OCI-LY1 (cell line): ENCODE measurements at regions not wholly inside any gene's neighbourhood (a gene's known extent, or its start where the extent isn't known, plus 50 kb on each side); places are given as distances from the start of the nearest gene placed in this dataset.
"Not testable (repeated sequence)": the region's sequence is repeated elsewhere in the genome, so short reads cannot be mapped to it uniquely, and the experiment has no call there.

ENCODE experiments used
- H2AFZ ChIP-seq: fragments of 200-600 bp; sonication (generic), shearing (Covaris generic); 2 replicates; pipeline ENCODE4 v1.6.0; 2014; ENCODE audit warnings: antibody characterized with exemption, mild to moderate bottlenecking, low read length
- H3F3A ChIP-seq: fragments of 200-600 bp; sonication (generic), shearing (Covaris generic); 2 replicates; pipeline ENCODE4 v1.6.0; 2014; ENCODE audit warnings: mild to moderate bottlenecking, antibody characterized with exemption, low read length, moderate library complexity; ENCODE audit not compliant: insufficient read depth
- H3K27ac ChIP-seq: fragments of 200-600 bp; sonication (generic); 2 replicates; pipeline ENCODE4 v1.5.1; 2014; ENCODE audit warnings: low read length, mixed run types, mild to moderate bottlenecking, low read depth; ENCODE audit not compliant: poor library complexity, severe bottlenecking
- H3K27me3 ChIP-seq: fragments of 200-600 bp; sonication (generic); 2 replicates; pipeline ENCODE4 v1.6.0; 2014; ENCODE audit warnings: antibody characterized with exemption, mild to moderate bottlenecking, low read length, moderate library complexity; ENCODE audit not compliant: insufficient read depth
- H3K36me3 ChIP-seq: fragments of 200-600 bp; sonication (generic); 2 replicates; pipeline ENCODE4 v1.6.1; 2014; ENCODE audit warnings: mild to moderate bottlenecking, antibody characterized with exemption, low read length, moderate library complexity, mixed read lengths; ENCODE audit not compliant: insufficient read depth
- H3K4me1 ChIP-seq: fragments of 200-600 bp; sonication (generic); 2 replicates; pipeline ENCODE4 v1.5.1; 2014; ENCODE audit warnings: mild to moderate bottlenecking, low read length, moderate library complexity; ENCODE audit not compliant: insufficient read depth, severe bottlenecking
- H3K4me2 ChIP-seq: fragments of 200-600 bp; sonication (generic), shearing (Covaris generic); 2 replicates; pipeline ENCODE4 v1.6.1; 2014; ENCODE audit warnings: low read length
- H3K4me3 ChIP-seq: fragments of 200-600 bp; sonication (generic); 2 replicates; pipeline ENCODE4 v1.5.1; 2014; ENCODE audit warnings: low read length, low read depth, mild to moderate bottlenecking, mixed read lengths; ENCODE audit not compliant: poor library complexity, severe bottlenecking
- H3K79me2 ChIP-seq: fragments of 200-600 bp; shearing (Covaris generic); 2 replicates; pipeline ENCODE4 v1.6.1; 2016; ENCODE audit warnings: mixed run types, low read length, mixed read lengths; ENCODE audit not compliant: insufficient read depth
- H3K9ac ChIP-seq: fragments of 200-600 bp; sonication (generic), shearing (Covaris generic); 2 replicates; pipeline ENCODE4 v1.6.1; 2014; ENCODE audit warnings: mild to moderate bottlenecking, low read length, mixed read lengths
- H3K9me2 ChIP-seq: fragments of 200-600 bp; sonication (generic), shearing (Covaris generic); 2 replicates; pipeline ENCODE4 v1.6.1; 2014; ENCODE audit warnings: low read depth, mild to moderate bottlenecking, low read length, mixed read lengths
- H3K9me3 ChIP-seq: fragments of 200-600 bp; shearing (Covaris generic); 2 replicates; pipeline ENCODE4 v1.6.1; 2014; ENCODE audit warnings: low read length, mixed read lengths
- H4K20me1 ChIP-seq: fragments of 200-600 bp; sonication (generic), shearing (Covaris generic); 2 replicates; pipeline ENCODE4 v1.6.0; 2016; ENCODE audit warnings: mild to moderate bottlenecking, low read length; ENCODE audit not compliant: insufficient read depth
- EZH2 ChIP-seq: fragments of 200-600 bp; sonication (generic), shearing (Covaris generic); IDR thresholded peaks from 2 replicates; pipeline ENCODE4 v1.8.0; 2017; ENCODE audit warnings: borderline replicate concordance, mixed run types, mild to moderate bottlenecking, antibody characterized with exemption, low read length, moderate library complexity, mixed read lengths
- TF ChIP-seq, protein P1 (sequence below): fragments of 200-600 bp; sonication (generic), shearing (Covaris generic); IDR thresholded peaks from 2 replicates; pipeline ENCODE4 v1.5.1; 2017; ENCODE audit warnings: mild to moderate bottlenecking, antibody characterized with exemption, low read length, moderate library complexity, mixed read lengths

GRCh38 chr10:33031815-33032653 lies 74.0 kb upstream of the ITGB1 start:
- Histone ChIP-seq H3K4me2 (no peak overlapping the region), H3K27me3 (no peaks in the 10 kb centered on the region), H3K9ac (no peak overlapping the region), H3F3A (no peaks in the 10 kb centered on the region), H3K27ac (no peak overlapping the region), H3K4me1 (no peaks in the 10 kb centered on the region), H2AFZ (no peak overlapping the region), H3K9me3 (no peaks in the 10 kb centered on the region), H4K20me1 (no peaks in the 10 kb centered on the region), H3K79me2 (no peaks in the 10 kb centered on the region), H3K4me3 (no peak overlapping the region), H3K36me3 (no peaks in the 10 kb centered on the region), H3K9me2 (no peaks in the 10 kb centered on the region)
- no peak for TF ChIP-seq EZH2
- TF ChIP-seq, protein P1, sequence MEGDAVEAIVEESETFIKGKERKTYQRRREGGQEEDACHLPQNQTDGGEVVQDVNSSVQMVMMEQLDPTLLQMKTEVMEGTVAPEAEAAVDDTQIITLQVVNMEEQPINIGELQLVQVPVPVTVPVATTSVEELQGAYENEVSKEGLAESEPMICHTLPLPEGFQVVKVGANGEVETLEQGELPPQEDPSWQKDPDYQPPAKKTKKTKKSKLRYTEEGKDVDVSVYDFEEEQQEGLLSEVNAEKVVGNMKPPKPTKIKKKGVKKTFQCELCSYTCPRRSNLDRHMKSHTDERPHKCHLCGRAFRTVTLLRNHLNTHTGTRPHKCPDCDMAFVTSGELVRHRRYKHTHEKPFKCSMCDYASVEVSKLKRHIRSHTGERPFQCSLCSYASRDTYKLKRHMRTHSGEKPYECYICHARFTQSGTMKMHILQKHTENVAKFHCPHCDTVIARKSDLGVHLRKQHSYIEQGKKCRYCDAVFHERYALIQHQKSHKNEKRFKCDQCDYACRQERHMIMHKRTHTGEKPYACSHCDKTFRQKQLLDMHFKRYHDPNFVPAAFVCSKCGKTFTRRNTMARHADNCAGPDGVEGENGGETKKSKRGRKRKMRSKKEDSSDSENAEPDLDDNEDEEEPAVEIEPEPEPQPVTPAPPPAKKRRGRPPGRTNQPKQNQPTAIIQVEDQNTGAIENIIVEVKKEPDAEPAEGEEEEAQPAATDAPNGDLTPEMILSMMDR: no peak

DNA sequence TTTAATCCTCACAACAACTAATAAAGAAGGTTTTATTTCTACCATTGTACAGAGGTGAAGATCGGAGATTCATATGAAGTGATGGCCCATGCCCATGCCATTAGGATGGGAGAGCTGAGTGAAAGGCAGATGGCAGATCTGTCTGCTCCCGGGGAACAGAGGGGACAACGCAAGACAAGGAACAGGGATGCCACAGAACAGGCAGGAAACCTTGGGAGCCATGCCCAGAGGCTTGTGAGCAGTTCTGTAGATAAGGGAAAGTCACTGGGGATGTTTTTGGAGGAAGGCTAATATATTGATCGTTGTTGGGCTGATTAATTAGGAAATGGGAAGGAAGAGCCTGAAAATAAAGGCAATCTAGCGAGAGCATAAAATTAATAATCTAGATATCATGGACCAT lies 73.1 kb upstream of the ITGB1 start:
- Histone ChIP-seq H3K36me3 (no peaks in the 10 kb centered on the region), H3K27me3 (no peaks in the 10 kb centered on the region), H3K79me2 (no peaks in the 10 kb centered on the region), H3K9ac (no peak overlapping the region), H3F3A (no peaks in the 10 kb centered on the region), H3K4me1 (no peaks in the 10 kb centered on the region), H3K4me2 (no peak overlapping the region), H3K4me3 (no peak overlapping the region), H3K27ac (no peak overlapping the region), H3K9me3 (no peaks in the 10 kb centered on the region), H2AFZ (no peak overlapping the region), H4K20me1 (no peaks in the 10 kb centered on the region), H3K9me2 (no peaks in the 10 kb centered on the region)
- TF ChIP-seq EZH2: no peak
- TF ChIP-seq, protein P1: no peak

- H3K9ac ChIP-seq, H3K27me3 ChIP-seq, H3K4me3 ChIP-seq, H3K27ac ChIP-seq, H2AFZ ChIP-seq, H4K20me1 ChIP-seq, H3F3A ChIP-seq, H3K79me2 ChIP-seq, H3K4me2 ChIP-seq, H3K9me3 ChIP-seq, H3K36me3 ChIP-seq, H3K4me1 ChIP-seq, H3K9me2 ChIP-seq: not testable (repeated sequence)
These were observed 70.5 kb upstream of the ITGB1 start for GRCh38 chr10:33028515-33028914.

DNA sequence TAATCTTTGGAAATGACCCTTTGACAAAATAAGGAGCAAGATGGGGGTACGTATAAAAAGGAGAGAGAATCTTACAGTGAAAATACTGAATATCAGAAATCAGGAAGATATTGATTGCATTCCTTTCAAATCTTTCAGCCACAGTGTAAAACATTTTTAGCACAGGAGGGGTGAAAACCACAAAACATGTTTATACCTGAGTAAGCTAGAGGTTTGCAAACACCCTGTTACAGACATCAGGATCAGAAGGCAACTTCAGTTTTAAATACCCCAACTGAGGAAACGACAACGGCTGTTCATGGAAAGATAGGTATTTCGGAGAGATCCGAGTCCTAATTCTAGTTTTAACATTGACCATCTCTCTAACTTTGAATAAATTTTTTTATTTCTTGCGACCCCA lies 69.1 kb upstream of the ITGB1 start:
- Histone ChIP-seq H3F3A (no peaks in the 10 kb centered on the region), H3K4me2 (no peak overlapping the region), H3K27me3 (no peaks in the 10 kb centered on the region), H3K4me3 (no peak overlapping the region), H3K27ac (no peak overlapping the region), H3K9me2 (no peaks in the 10 kb centered on the region), H3K9me3 (no peaks in the 10 kb centered on the region), H2AFZ (no peak overlapping the region), H4K20me1 (no peaks in the 10 kb centered on the region), H3K36me3 (no peaks in the 10 kb centered on the region), H3K9ac (no peak overlapping the region), H3K79me2 (no peaks in the 10 kb centered on the region), H3K4me1 (no peaks in the 10 kb centered on the region)
- no peak for TF ChIP-seq EZH2
